CD4-positive, CD25-positive, alpha-beta regulatory T cell (primary cell): ENCODE measurements at regions not wholly inside any gene's neighbourhood (a gene's known extent, or its start where the extent isn't known, plus 50 kb on each side); places are given as distances from the start of the nearest gene placed in this dataset.
A peak's percentile ranks its signal among the peaks of the same experiment; 100 is the strongest.

Experiments
- ATAC-seq, 2 donors: fragments of 150-1000 bp; cut with Tn5 transposase; one replicate each; pipeline ENCODE4 v1.10.0; 2021; ENCODE audit warnings: low read depth in 2 of 2, moderate number of reproducible peaks in 2 of 2, moderate library complexity in 1 of 2
- DNase-seq, 3 donors: peaks; one replicate each; pipeline versions ENCODE4 v3.0.0 to v3.0.0-alpha.2; 2012 to 2022; ENCODE audit warnings: mixed read lengths in 1 of 3
- H3K27ac ChIP-seq: one replicate; pipeline ENCODE4 v1.7.0; 2013; ENCODE audit warnings: mild to moderate bottlenecking, low read length; ENCODE audit not compliant: insufficient read depth, poor library complexity, severe bottlenecking
- H3K27me3 ChIP-seq: one replicate; pipeline ENCODE4 v1.7.0; 2013; ENCODE audit warnings: low read length; ENCODE audit not compliant: control insufficient read depth, insufficient read depth
- H3K36me3 ChIP-seq: one replicate; pipeline ENCODE4 v1.7.0; 2013; ENCODE audit warnings: mild to moderate bottlenecking, low read length, moderate library complexity; ENCODE audit not compliant: control insufficient read depth, insufficient read depth
- H3K4me1 ChIP-seq: 2 replicates; pipeline ENCODE4 v1.7.0; 2013; ENCODE audit warnings: mild to moderate bottlenecking, low read length; ENCODE audit not compliant: insufficient read depth, control insufficient read depth, poor library complexity, severe bottlenecking
- H3K4me3 ChIP-seq: one replicate; pipeline ENCODE4 v1.7.0; 2013; ENCODE audit warnings: low read depth, mild to moderate bottlenecking, low read length, moderate library complexity
- H3K9me3 ChIP-seq, 2 experiments: 1 replicate in 1 of 2; 2 replicates in 1 of 2; pipeline ENCODE4 v1.7.0; 2013; ENCODE audit warnings: low read length in 2 of 2, mild to moderate bottlenecking in 1 of 2, moderate library complexity in 1 of 2; ENCODE audit not compliant: control insufficient read depth in 2 of 2
- H3K27ac Mint-ChIP-seq, 3 donors: one replicate each; pipeline ENCODE4 v1.8.0; 2020 to 2022; ENCODE audit warnings: mild to moderate bottlenecking in 3 of 3, mixed read lengths in 3 of 3, moderate library complexity in 2 of 3
- H3K27me3 Mint-ChIP-seq: one replicate; pipeline ENCODE4 v1.8.0; 2022; ENCODE audit warnings: mild to moderate bottlenecking, mixed read lengths
- H3K36me3 Mint-ChIP-seq: one replicate; pipeline ENCODE4 v1.8.0; 2020; ENCODE audit warnings: mixed read lengths
- H3K4me1 Mint-ChIP-seq, 4 donors: one replicate each; pipeline ENCODE4 v1.8.0; 2020 to 2022; ENCODE audit warnings: mixed read lengths in 4 of 4, mild to moderate bottlenecking in 1 of 4
- H3K4me3 Mint-ChIP-seq, 4 donors: one replicate each; pipeline ENCODE4 v1.8.0; 2020 to 2022; ENCODE audit warnings: mild to moderate bottlenecking in 4 of 4, mixed read lengths in 4 of 4, moderate library complexity in 3 of 4
- H3K9me3 Mint-ChIP-seq, 7 donors: one replicate each; pipeline ENCODE4 v1.8.0; 2020 to 2022; ENCODE audit warnings: mixed read lengths in 7 of 7, mild to moderate bottlenecking in 3 of 7, moderate library complexity in 2 of 7

DNA sequence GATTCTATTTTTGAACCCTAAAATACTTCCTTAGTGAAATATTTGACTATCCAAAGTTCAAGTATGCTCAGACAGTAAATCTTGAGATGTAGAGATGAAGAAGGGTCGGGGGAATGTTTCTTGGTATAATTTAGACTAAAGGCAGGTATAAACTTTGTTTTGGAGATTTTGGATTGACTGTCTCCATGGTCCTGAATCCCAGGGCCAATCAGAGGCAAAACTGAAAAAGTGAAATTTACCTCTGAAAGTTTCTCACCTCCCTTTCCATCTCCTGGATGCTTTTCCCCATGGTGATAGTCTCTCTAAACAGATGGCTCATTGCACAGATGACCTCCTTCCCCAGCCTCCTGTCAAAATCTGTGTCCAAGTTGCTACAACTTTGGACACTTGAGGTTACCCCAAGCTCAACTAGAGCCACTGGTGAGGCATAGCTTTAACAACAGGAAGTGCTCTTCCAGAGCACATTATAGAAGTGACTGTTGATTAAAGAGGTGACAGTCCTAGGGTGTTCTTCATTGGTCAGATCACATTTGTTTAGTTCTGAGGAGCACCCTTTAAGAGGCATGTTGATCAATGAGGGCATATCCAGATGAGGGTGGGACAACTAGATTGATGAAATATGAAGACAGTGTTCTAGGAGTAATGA, 128.4 kb downstream of the AKAP11 start:
- peak overlapping the region in 1 of 4 donors; percentile 12 for H3K4me3 Mint-ChIP-seq
- no peaks in the 10 kb centered on the region for H3K27me3 Mint-ChIP-seq
- H3K4me1 Mint-ChIP-seq = peaks cover 20 to 53% (median 32%) of the 10 kb centered on the region in 4 donors
- H3K9me3 Mint-ChIP-seq = no peaks in the 10 kb centered on the region
- Histone ChIP-seq H3K4me1 (peaks cover 29% of the 10 kb centered on the region), H3K4me3 (no peak overlapping the region), H3K36me3 (no peaks in the 10 kb centered on the region), H3K27ac (no peak overlapping the region), H3K9me3 (no peaks in the 10 kb centered on the region), H3K27me3 (no peaks in the 10 kb centered on the region)
- ATAC-seq = peak in 1 of 2 donors; percentile 21
- no peaks in the 10 kb centered on the region for H3K36me3 Mint-ChIP-seq
- peak overlapping the region in 2 of 3 donors; percentile 16 to 73 for H3K27ac Mint-ChIP-seq
- DNase-seq = peak in 1 of 3 donors; percentile 36

DNA sequence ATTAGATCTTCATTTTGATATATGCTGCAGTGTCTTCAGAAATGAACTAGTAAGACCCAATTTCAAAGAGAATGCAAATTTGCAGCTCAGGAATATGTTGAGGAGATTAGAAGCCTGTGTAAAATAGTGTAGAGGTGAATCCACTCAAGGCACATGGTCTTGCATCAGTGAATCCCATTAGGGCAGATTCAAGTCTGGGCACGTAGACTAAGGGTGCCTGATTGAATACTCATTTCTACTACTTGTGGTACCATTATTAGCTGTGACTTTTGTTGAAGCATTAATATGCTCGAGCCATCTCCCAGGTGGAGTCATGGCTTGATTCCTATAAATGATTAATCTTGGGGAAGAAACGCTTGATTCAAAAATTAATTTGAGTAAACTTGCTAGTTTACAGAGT, 129.4 kb downstream of the AKAP11 start:
- Mint-ChIP-seq H3K9me3 (no peaks in the 10 kb centered on the region), H3K4me1 (peaks cover 25 to 55% (median 38%) of the 10 kb centered on the region in 4 donors), H3K36me3 (no peaks in the 10 kb centered on the region), H3K4me3 (no peak overlapping the region), H3K27ac (peak overlapping the region in 1 of 3 donors; percentile 15), H3K27me3 (no peaks in the 10 kb centered on the region)
- ATAC-seq (no peak), DNase-seq (no peak)
- no peaks in the 10 kb centered on the region for H3K9me3 ChIP-seq
- H3K27ac ChIP-seq = no peak overlapping the region
- H3K4me1 ChIP-seq = peaks cover 29% of the 10 kb centered on the region
- H3K27me3 ChIP-seq = no peaks in the 10 kb centered on the region
- no peak overlapping the region for H3K4me3 ChIP-seq
- no peaks in the 10 kb centered on the region for H3K36me3 ChIP-seq

GRCh38 chr13:42405665-42406390, 133.9 kb downstream of the AKAP11 start:
- peak; percentile 17 to 56 (median 31) for DNase-seq
- Mint-ChIP-seq H3K27me3 (no peaks in the 10 kb centered on the region), H3K36me3 (no peaks in the 10 kb centered on the region), H3K27ac (peak overlapping the region; percentile 89 to 93 (median 91)), H3K4me3 (peak overlapping the region; percentile 35 to 75 (median 44)), H3K9me3 (no peaks in the 10 kb centered on the region), H3K4me1 (peaks cover 18 to 34% (median 22%) of the 10 kb centered on the region in 4 donors)
- H3K4me3 ChIP-seq = peak overlapping the region; percentile 61
- H3K27me3 ChIP-seq = no peaks in the 10 kb centered on the region
- peaks cover 16% of the 10 kb centered on the region for H3K4me1 ChIP-seq
- ATAC-seq = peak; percentile 32 to 45
- no peaks in the 10 kb centered on the region for H3K36me3 ChIP-seq
- H3K9me3 ChIP-seq = no peaks in the 10 kb centered on the region
- peak overlapping the region; percentile 75 for H3K27ac ChIP-seq

DNA sequence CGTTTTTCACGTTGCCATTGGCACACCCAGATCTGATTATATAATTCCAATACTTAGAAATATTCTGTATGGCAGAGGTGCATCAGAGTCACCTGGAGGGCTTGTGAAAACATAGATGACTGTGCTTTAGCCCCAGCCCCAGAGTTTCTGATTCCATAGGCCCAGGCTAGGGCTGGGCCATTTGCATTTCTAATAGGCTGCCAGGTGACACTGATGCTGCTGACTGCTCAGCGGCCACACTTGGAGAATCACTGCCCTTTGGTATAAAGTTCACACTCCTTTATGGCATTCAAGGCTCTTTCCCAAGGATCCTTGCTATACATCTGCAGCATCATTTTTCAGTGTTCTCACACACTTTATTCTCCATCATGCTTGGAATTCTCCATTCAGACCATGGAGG, 137.1 kb downstream of the AKAP11 start:
- peaks cover 15 to 31% (median 20%) of the 10 kb centered on the region in 4 donors for H3K4me1 Mint-ChIP-seq
- no peak for ATAC-seq
- H3K4me1 ChIP-seq = peaks cover 20% of the 10 kb centered on the region

GRCh38 chr13:42409551-42409950, 137.6 kb downstream of the AKAP11 start:
- no peaks in the 10 kb centered on the region for H3K36me3 ChIP-seq
- Mint-ChIP-seq H3K4me1 (peaks cover 15 to 32% (median 22%) of the 10 kb centered on the region in 4 donors), H3K27me3 (no peaks in the 10 kb centered on the region), H3K9me3 (peaks cover 0 to 2% (median 0%) of the 10 kb centered on the region in 7 donors), H3K36me3 (no peaks in the 10 kb centered on the region), H3K27ac (no peak overlapping the region), H3K4me3 (no peak overlapping the region)
- H3K4me1 ChIP-seq = peaks cover 20% of the 10 kb centered on the region
- no peaks in the 10 kb centered on the region for H3K9me3 ChIP-seq
- H3K27me3 ChIP-seq = no peaks in the 10 kb centered on the region
- no peak overlapping the region for H3K4me3 ChIP-seq
- DNase-seq (no peak), ATAC-seq (no peak)
- no peak overlapping the region for H3K27ac ChIP-seq

More for the DNA sequence above, 137.1 kb downstream of the AKAP11 start:
- Histone ChIP-seq H3K27ac (no peak overlapping the region), H3K27me3 (no peaks in the 10 kb centered on the region), H3K4me3 (no peak overlapping the region), H3K36me3 (no peaks in the 10 kb centered on the region), H3K9me3 (no peaks in the 10 kb centered on the region)
- Mint-ChIP-seq H3K36me3 (no peaks in the 10 kb centered on the region), H3K9me3 (peaks cover 0 to 2% (median 0%) of the 10 kb centered on the region in 7 donors), H3K4me3 (no peak overlapping the region), H3K27ac (no peak overlapping the region), H3K27me3 (no peaks in the 10 kb centered on the region)
- DNase-seq = no peak

DNA sequence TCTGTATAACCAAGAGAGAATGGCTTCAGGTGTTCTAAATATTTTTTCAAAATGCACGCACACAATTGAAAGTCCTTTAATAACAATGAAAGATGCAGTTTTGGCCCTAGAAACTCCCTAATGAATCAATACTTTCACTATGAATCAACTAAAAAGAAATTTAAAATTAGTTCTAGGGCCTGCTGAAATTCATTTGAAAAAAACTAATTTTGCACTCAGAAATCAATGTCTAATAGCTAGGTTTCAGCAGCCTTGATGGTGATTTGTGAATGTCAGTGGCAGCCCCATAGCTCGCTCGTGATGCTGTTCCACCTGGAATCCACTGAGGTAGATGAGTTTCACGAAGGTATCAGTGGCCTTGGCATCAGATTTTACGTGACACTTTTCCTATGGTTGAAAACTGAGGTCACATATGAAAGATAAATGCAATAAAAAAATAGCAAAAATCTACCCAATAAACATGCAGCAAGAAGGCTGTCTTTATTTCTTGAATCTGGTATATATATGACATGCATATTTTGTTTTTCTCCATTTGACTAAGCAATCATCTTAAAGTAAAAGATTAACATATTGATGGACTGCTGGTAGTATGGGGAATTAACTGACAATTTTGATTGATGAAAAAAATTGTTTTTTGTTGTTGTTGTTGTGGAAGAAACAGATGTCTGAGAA, 141.0 kb downstream of the AKAP11 start:
- Histone ChIP-seq H3K36me3 (no peaks in the 10 kb centered on the region), H3K4me1 (peaks cover 5% of the 10 kb centered on the region), H3K9me3 (no peaks in the 10 kb centered on the region), H3K27me3 (no peaks in the 10 kb centered on the region), H3K4me3 (peak overlapping the region; percentile 8), H3K27ac (no peak overlapping the region)
- ATAC-seq = no peak
- Mint-ChIP-seq H3K27ac (peak overlapping the region in 1 of 3 donors; percentile 29), H3K4me1 (peaks cover 2 to 12% (median 5%) of the 10 kb centered on the region in 4 donors), H3K4me3 (no peak overlapping the region), H3K36me3 (no peaks in the 10 kb centered on the region), H3K9me3 (peaks cover 0 to 2% (median 0%) of the 10 kb centered on the region in 7 donors), H3K27me3 (no peaks in the 10 kb centered on the region)
- DNase-seq = peak in 1 of 3 donors; percentile 18

GRCh38 chr13:42413484-42413815, 141.5 kb downstream of the AKAP11 start:
- Histone ChIP-seq H3K4me3 (no peak overlapping the region), H3K4me1 (peaks cover 5% of the 10 kb centered on the region), H3K36me3 (no peaks in the 10 kb centered on the region), H3K27me3 (no peaks in the 10 kb centered on the region), H3K9me3 (no peaks in the 10 kb centered on the region), H3K27ac (no peak overlapping the region)
- H3K9me3 Mint-ChIP-seq = peaks cover 0 to 2% (median 0%) of the 10 kb centered on the region in 7 donors
- no peak overlapping the region for H3K27ac Mint-ChIP-seq
- ATAC-seq (no peak), DNase-seq (no peak)
- H3K36me3 Mint-ChIP-seq = no peaks in the 10 kb centered on the region
- H3K4me1 Mint-ChIP-seq = peaks cover 0 to 12% (median 4%) of the 10 kb centered on the region in 4 donors
- H3K4me3 Mint-ChIP-seq = no peak overlapping the region
- no peaks in the 10 kb centered on the region for H3K27me3 Mint-ChIP-seq
